NCI-H146 (cell line): ENCODE measurements at regions not wholly inside any gene's neighbourhood (a gene's known extent, or its start where the extent isn't known, plus 50 kb on each side); places are given as distances from the start of the nearest gene placed in this dataset.

Source experiments
- DNase-seq: peaks from one replicate; lab custom pipeline; 2025; lab: John Stamatoyannopoulos, UW

- DNase-seq: no peak
Observed at GRCh38 chr15:85889956-85890619, 95.4 kb upstream of the KLHL25 start.

DNA sequence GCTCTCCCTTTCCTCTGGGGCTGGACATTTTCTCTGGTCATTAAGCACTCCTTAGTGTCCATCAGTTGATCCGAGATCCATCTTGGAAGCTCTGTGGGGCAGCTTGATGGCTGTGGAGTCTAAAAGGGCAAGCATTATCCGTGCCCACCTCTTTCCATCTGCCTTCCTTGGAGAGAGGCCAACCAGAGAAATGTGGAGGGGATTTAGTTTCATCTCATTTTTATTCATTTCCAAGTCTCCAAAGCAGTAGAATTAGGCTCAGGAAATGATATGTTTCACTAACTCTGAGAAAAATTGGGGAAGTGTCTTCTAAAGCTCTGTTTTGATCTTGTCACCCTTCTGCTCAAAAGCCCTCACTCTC, 95.9 kb upstream of the KLHL25 start:
- no peak for DNase-seq

GRCh38 chr15:85891470-85891869, 96.7 kb upstream of the KLHL25 start:
- no peak for DNase-seq

- no peak for DNase-seq
Observed at GRCh38 chr15:85892232-85892631, 97.5 kb upstream of the KLHL25 start.

GRCh38 chr15:85897207-85897894, 102.6 kb upstream of the KLHL25 start:
- no peak for DNase-seq

DNA sequence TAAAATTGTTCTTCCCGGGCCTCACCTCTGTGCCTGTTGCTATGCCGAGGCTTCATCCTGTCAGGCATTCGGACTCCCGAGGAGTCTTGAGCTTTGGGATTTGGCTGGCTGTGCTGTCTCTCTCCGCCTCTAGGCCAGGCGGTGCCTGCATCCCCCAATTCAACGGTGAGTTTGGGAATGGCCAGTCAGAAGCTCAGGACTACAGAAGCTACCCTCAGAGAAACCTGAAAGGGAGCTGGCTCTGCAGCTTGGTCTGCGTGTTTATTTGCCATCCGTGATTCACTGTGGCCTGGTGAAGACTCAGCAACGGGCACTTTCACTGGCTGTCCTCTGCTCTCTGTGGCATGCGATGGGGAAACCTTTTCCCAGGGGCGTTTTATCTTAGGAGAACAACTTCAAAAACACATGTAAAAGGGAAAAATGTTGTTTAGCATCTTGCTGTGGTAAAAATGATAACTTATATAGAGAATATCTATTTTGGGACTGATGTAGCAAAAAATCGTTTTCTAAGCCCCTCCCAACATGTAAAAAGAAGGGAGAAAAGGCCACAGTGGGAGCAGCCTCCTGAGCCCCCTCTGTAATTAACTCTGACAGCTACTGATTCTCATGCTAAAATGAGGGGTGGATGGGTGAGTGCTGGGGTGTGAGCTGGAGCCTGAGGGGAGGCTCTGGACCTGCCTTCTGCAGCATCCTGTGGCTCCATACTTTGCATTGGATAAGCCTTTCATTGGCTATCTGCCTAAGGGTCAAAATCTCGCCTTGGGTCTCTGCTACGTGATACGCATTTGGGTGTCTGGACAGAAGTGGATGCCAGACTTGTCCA, 103.4 kb upstream of the KLHL25 start:
- DNase-seq: no peak

- no peak for DNase-seq
Observed at GRCh38 chr15:85899927-85900326, 105.2 kb upstream of the KLHL25 start.

DNA sequence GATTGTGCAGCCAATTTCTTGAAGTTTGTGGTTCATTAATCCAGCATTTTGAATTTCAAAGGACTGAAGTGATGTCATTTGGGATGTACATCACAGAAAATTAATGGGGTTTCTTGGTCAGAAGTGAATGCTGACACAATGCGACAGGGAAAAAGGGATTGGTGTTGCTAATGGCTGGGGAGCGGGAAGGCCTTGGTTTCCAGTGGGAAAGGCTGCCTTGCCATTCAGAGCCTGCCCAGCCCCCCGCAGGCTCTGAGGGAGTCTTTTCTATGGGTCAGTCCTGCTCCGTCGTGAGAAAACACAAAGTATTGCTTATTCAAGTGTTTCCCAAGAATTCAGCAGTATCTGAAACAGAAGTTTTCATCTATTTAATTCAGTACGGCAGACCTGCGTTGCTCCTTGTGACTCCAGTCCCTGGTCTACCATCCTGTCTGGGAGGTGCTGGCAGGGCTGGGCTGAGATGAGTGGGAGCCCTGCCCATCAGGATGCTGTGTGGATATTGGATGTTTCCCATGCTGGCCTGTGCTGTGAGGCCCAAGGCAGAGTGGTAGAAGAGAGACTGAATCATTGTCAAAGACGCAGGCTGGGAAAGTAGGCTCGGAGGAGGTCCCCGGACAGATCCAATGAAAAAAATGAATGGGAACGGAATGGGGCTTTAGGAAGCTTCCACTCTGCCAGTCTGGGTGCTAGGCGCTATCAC, 111.2 kb upstream of the KLHL25 start:
- no peak for DNase-seq

DNA sequence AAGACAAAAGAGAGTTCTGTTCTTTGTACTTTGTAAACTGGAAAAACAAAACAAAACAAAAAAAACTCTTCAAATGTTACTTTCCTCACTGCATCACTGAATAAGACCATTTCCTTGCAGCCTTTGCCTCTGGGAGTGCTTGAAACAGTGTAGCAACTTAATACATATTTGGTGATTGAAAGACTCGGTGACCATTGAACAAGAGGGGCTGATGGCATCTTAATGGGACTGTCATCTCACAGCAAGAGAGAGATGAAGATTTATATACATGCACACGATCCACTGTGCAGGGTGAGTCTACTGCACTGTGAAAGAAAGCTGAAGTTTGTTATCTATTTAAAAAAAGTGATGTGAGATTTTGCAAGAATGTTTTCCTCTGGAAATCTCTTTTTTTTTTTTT, 111.9 kb upstream of the KLHL25 start:
- no peak for DNase-seq

GRCh38 chr15:85910834-85911233, 116.1 kb upstream of the KLHL25 start:
- DNase-seq: no peak

- no peak for DNase-seq
Observed at GRCh38 chr15:85913461-85913860, 118.7 kb upstream of the KLHL25 start.

DNA sequence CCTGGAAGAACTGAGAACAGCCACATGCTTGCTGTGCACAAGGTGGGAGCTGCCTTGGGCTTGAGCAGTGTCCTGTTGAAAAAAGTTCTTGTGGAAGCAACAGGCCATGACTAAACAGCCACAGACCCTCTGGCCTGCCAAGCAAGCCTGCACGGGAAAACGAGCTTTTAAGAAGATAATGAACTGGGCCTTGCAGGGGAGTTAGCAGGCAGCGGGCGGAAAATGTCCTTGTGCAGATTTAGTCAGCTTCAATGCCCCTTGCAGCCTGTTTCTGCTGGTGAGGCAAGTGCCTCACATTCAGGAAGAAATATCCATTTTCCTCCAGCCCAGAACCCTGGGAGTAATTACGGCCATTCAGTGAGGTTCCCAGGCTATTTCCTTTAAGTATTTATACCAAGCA, 126.2 kb upstream of the KLHL25 start:
- no peak for DNase-seq

GRCh38 chr15:85924088-85924487, 129.4 kb upstream of the KLHL25 start:
- no peak for DNase-seq

GRCh38 chr15:85925649-85926237, 131.0 kb upstream of the KLHL25 start:
- DNase-seq: no peak

DNA sequence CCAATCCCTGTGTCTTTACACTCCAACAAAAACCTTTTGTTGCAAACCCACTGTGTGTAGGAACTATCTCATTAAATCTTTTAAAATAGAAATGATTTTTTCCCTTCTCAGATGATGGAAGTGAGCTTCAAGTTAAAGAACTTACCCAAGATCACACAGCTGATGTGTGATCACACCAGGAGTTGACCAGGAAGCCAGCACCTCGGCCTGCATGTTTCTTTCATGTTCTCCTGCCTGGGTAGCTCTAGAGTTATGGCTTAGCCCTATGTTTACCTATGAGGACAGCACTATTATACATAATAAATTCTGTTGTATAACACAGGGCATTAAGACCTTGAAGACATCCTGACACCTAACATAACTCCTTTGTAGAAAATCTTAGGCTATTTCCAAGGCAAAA, 132.1 kb upstream of the KLHL25 start:
- no peak for DNase-seq

DNA sequence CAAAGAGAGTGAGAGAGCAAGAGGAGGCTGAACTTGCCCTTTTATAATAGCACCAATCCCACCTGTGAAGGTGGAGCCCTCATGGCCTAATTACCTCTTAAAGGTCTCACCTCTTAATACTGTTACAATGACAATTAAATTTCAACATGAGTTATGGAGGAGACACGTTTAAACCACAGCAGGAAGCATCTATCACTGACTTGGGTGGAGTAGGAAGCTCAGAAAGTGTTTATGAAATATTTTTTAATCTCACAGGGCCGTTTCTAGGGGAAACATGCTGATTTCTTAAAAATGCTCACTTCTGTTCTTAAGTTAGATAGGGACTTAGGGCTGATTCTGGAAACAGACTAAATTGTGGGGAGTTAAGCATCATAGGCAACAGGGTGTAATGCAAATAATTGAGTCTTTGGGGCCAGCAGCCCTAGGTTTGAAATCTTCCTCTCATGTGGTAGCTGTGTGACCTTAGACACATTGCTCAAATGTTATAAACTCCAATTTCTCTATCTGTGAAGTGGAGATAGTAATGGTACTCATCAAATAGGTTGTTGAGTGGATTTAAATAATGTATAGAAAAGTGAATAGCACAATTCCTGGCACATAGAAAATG, 133.3 kb upstream of the KLHL25 start:
- no peak for DNase-seq

- DNase-seq: no peak
Observed at GRCh38 chr15:85929786-85930185, 135.1 kb upstream of the KLHL25 start.

GRCh38 chr15:85932391-85932790, 137.7 kb upstream of the KLHL25 start:
- DNase-seq: no peak

DNA sequence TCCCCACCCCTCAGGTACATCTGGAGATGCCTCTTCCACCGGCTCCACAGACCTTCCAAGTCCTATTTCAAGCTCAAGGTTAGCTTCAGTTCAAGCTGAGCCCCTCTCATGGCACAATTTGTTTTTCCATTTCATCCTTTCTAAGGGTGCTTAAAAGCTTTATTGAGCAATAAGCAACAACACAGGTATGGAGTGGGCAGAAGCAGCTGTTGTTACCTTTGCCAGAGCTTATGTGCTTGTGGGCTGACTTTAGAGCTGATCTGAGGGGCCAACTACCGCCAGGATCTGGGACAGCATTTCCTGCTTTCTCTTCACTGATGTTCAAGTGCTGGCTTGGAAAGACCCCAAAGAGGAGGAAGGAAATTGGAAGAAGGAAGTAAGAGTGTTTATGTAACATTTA, 140.0 kb upstream of the KLHL25 start:
- DNase-seq: no peak

GRCh38 chr15:85935182-85935581, 140.5 kb upstream of the KLHL25 start:
- no peak for DNase-seq

- no peak for DNase-seq
Observed at GRCh38 chr15:85937661-85938060, 142.0 kb upstream of the AGBL1 start.
